HL-60 (cell line): ENCODE measurements at regions not wholly inside any gene's neighbourhood (a gene's known extent, or its start where the extent isn't known, plus 50 kb on each side); places are given as distances from the start of the nearest gene placed in this dataset.
"Not testable (repeated sequence)": the region's sequence is repeated elsewhere in the genome, so short reads cannot be mapped to it uniquely, and the experiment has no call there.

Source experiments
- CTCF ChIP-seq: IDR thresholded peaks from one replicate; pipeline ENCODE4 v1.5.1; 2011; ENCODE audit warnings: low read length, control low read depth, inconsistent platforms; ENCODE audit not compliant: insufficient read depth
- POLR2AphosphoS5 ChIP-seq: IDR thresholded peaks from 2 replicates; pipeline ENCODE4 v1.6.1; 2012; ENCODE audit warnings: low read depth

GRCh38 chr5:130500495-130500894 lies 596.2 kb downstream of the CHSY3 start:
- TF ChIP-seq CTCF, POLR2AphosphoS5: not testable (repeated sequence)
